Activated CD8-positive, alpha-beta T cell treated with anti-CD3 and anti-CD28 coated beads for 36 hours (primary cell): ENCODE measurements at regions not wholly inside any gene's neighbourhood (a gene's known extent, or its start where the extent isn't known, plus 50 kb on each side); places are given as distances from the start of the nearest gene placed in this dataset.

ENCODE experiments used
- ATAC-seq: fragments of 200-7000 bp; cut with Tn5 transposase; one replicate; pipeline ENCODE4 v1.10.0; 2021; ENCODE audit warnings: mild to moderate bottlenecking, moderate library complexity
- CTCF ChIA-PET: fragments of 350-600 bp; sonication (Branson Sonifier 250); formaldehyde crosslinking; loops from one replicate; lab custom pipeline; 2021; ENCODE audit warnings: antibody characterized with exemption; lab: Charles Lee
- POLR2A ChIA-PET: fragments of 350-600 bp; sonication (Branson Sonifier 250); formaldehyde crosslinking; loops from one replicate; lab custom pipeline; 2021; ENCODE audit warnings: antibody characterized with exemption; lab: Charles Lee
- DNase-seq: peaks from one replicate; pipeline ENCODE4 v3.0.0-alpha.2; 2020
- H3K27ac Mint-ChIP-seq: one replicate; pipeline ENCODE4 v1.8.0; 2021; ENCODE audit warnings: mild to moderate bottlenecking, mixed read lengths
- H3K27me3 Mint-ChIP-seq: one replicate; pipeline ENCODE4 v1.8.0; 2021; ENCODE audit warnings: mixed read lengths
- H3K36me3 Mint-ChIP-seq: one replicate; pipeline ENCODE4 v1.8.0; 2021; ENCODE audit warnings: low read depth, mixed read lengths
- H3K4me1 Mint-ChIP-seq: one replicate; pipeline ENCODE4 v1.8.0; 2021; ENCODE audit warnings: low read depth, mixed read lengths
- H3K4me3 Mint-ChIP-seq: one replicate; pipeline ENCODE4 v1.8.0; 2021; ENCODE audit warnings: mild to moderate bottlenecking, moderate library complexity, mixed read lengths
- H3K9me3 Mint-ChIP-seq: one replicate; pipeline ENCODE4 v1.8.0; 2021; ENCODE audit warnings: mixed read lengths
- CTCF ChIP-seq: fragments of 200-600 bp; IDR thresholded peaks from one replicate; pipeline ENCODE4 v1.8.0; 2022; ENCODE audit warnings: antibody characterized with exemption, mild to moderate bottlenecking
- intact Hi-C: fragments of 100-400 bp; cut with micrococcal nuclease; formaldehyde crosslinking; loops from one replicate; pipeline ENCODE4 v1.10.0; 2022

GRCh38 chr2:193382583-193382982 lies 1187.8 kb upstream of the TMEFF2 start:
- peaks cover 6% of the 10 kb centered on the region for H3K4me1 Mint-ChIP-seq
- intact Hi-C loops: no loop called here
- H3K9me3 Mint-ChIP-seq: no peaks in the 10 kb centered on the region
- TF ChIP-seq CTCF: no peak
- ATAC-seq: no peak
- H3K4me3 Mint-ChIP-seq: no peak overlapping the region
- no peaks in the 10 kb centered on the region for H3K27me3 Mint-ChIP-seq
- no peak overlapping the region for H3K27ac Mint-ChIP-seq
- no peaks in the 10 kb centered on the region for H3K36me3 Mint-ChIP-seq
- CTCF ChIA-PET: no interaction called here
- POLR2A ChIA-PET: no interaction called here
- DNase-seq: no peak

GRCh38 chr2:193377789-193378188 lies 1183.1 kb upstream of the TMEFF2 start:
- CTCF ChIA-PET: no interaction called here
- no peaks in the 10 kb centered on the region for H3K27me3 Mint-ChIP-seq
- TF ChIP-seq CTCF: no peak
- intact Hi-C loops: no loop called here
- H3K4me1 Mint-ChIP-seq: peaks cover 6% of the 10 kb centered on the region
- no peaks in the 10 kb centered on the region for H3K36me3 Mint-ChIP-seq
- ATAC-seq (peak; percentile 90), DNase-seq (peak; percentile 5)
- POLR2A ChIA-PET: no interaction called here
- H3K4me3 Mint-ChIP-seq: no peak overlapping the region
- H3K27ac Mint-ChIP-seq: no peak overlapping the region
- no peaks in the 10 kb centered on the region for H3K9me3 Mint-ChIP-seq

- Mint-ChIP-seq H3K4me1 (peaks cover 5% of the 10 kb centered on the region), H3K27ac (no peak overlapping the region), H3K9me3 (no peaks in the 10 kb centered on the region), H3K27me3 (no peaks in the 10 kb centered on the region), H3K4me3 (no peak overlapping the region), H3K36me3 (no peaks in the 10 kb centered on the region)
- intact Hi-C loops: no loop called here
- TF ChIP-seq CTCF: no peak
- POLR2A ChIA-PET: no interaction called here
- CTCF ChIA-PET: no interaction called here
- no peak for DNase-seq
- ATAC-seq: no peak
These were observed 1178.4 kb upstream of the TMEFF2 start for GRCh38 chr2:193373120-193373519.

GRCh38 chr2:193371200-193371599 lies 1176.5 kb upstream of the TMEFF2 start:
- H3K27ac Mint-ChIP-seq: no peak overlapping the region
- no peaks in the 10 kb centered on the region for H3K4me1 Mint-ChIP-seq
- intact Hi-C loops: no loop called here
- ChIA-PET CTCF (no interaction called here), POLR2A (no interaction called here)
- H3K4me3 Mint-ChIP-seq: no peak overlapping the region
- H3K9me3 Mint-ChIP-seq: no peaks in the 10 kb centered on the region
- ATAC-seq (no peak), DNase-seq (no peak)
- no peaks in the 10 kb centered on the region for H3K27me3 Mint-ChIP-seq
- TF ChIP-seq CTCF: no peak
- H3K36me3 Mint-ChIP-seq: no peaks in the 10 kb centered on the region

GRCh38 chr2:193368615-193369014 lies 1173.9 kb upstream of the TMEFF2 start:
- POLR2A ChIA-PET: no interaction called here
- no peak for TF ChIP-seq CTCF
- DNase-seq: no peak

More at GRCh38 chr2:193368615-193369014, 1173.9 kb upstream of the TMEFF2 start:
- Mint-ChIP-seq H3K4me1 (no peaks in the 10 kb centered on the region), H3K27me3 (no peaks in the 10 kb centered on the region), H3K27ac (no peak overlapping the region), H3K36me3 (no peaks in the 10 kb centered on the region), H3K9me3 (no peaks in the 10 kb centered on the region), H3K4me3 (no peak overlapping the region)
- intact Hi-C loops: no loop called here
- CTCF ChIA-PET: no interaction called here
- ATAC-seq: no peak
